ES-I3 (cell line): ENCODE measurements at regions not wholly inside any gene's neighbourhood (a gene's known extent, or its start where the extent isn't known, plus 50 kb on each side); places are given as distances from the start of the nearest gene placed in this dataset.

Experiments used
- H3K36me3 ChIP-seq: 2 replicates; pipeline ENCODE4 v1.6.1; 2013; ENCODE audit warnings: mild to moderate bottlenecking, low read length, control low read depth, moderate library complexity; ENCODE audit not compliant: insufficient read depth
- H3K4me1 ChIP-seq: 2 replicates; pipeline ENCODE4 v1.6.1; 2013; ENCODE audit warnings: mild to moderate bottlenecking, control low read depth, low read length; ENCODE audit not compliant: insufficient read depth
- H3K9ac ChIP-seq: 2 replicates; pipeline ENCODE4 v1.6.1; 2013; ENCODE audit warnings: low read depth, mild to moderate bottlenecking, low read length, moderate library complexity
- H3K9me3 ChIP-seq: 2 replicates; pipeline ENCODE4 v1.6.1; 2013; ENCODE audit warnings: mild to moderate bottlenecking, low read length, moderate library complexity; ENCODE audit not compliant: control insufficient read depth, insufficient read depth

DNA sequence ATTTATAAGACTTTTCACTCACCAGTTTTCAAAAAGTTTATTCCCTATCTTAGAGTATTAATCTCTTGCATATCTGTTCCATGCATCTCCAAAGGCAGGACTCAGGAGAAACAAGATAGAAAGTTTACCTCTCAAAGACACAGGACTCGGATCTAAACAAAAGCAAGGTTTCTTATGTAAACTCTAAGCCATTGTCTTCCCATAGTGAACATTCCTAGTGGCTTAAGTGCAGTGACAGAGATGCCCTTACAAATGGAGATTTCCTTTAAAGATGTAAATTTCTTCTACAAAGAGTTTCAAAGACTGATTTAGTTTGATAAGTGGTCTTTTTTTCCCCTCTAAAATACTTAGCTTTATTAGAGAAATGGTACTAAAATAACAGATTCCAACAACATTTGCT is 209.8 kb downstream of the ACTR3B start:
- Histone ChIP-seq H3K9me3 (peaks cover 37% of the 10 kb centered on the region), H3K36me3 (no peaks in the 10 kb centered on the region), H3K9ac (no peak overlapping the region), H3K4me1 (peaks cover 11% of the 10 kb centered on the region)

DNA sequence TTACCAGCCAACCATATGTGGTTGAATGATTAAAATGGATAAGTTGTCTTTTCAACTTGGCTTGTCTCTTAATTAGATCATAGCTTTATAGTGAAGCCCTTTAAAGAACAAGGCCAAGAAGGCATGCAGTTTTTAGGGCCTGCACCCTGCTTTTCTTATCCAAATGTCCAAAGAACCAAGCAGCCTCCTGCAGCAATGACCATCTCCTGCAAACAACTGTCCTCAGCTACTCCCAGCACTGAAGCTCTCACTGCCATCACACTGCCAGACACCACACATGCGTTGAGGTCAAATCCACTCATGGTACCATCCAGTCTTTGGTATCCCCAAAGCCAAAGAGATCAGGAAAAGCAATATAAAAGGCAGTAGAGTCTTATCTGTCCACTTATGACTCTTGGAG is 210.3 kb downstream of the ACTR3B start:
- H3K36me3 ChIP-seq: no peaks in the 10 kb centered on the region
- H3K4me1 ChIP-seq: peaks cover 11% of the 10 kb centered on the region
- peaks cover 37% of the 10 kb centered on the region for H3K9me3 ChIP-seq
- no peak overlapping the region for H3K9ac ChIP-seq

DNA sequence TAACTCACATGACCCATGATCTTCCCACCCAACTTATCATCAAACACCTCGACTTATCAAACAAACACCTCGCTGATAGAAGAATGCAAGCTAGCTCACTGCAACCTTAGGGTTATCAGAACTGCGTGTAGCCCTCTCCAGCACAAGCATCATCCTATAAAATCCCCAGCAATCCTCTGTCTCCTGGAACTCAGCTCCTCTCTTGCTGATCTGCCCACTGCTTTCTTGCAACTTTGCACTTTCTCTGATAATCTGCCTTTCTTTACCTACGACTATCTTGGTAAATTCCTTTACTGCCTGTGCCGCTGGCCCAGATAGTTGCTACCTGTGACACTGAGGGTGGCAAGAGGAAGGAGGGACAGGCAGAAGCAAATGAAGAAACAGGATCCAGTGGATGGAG is 210.9 kb downstream of the ACTR3B start:
- H3K4me1 ChIP-seq: peaks cover 11% of the 10 kb centered on the region
- peaks cover 37% of the 10 kb centered on the region for H3K9me3 ChIP-seq
- no peak overlapping the region for H3K9ac ChIP-seq
- no peaks in the 10 kb centered on the region for H3K36me3 ChIP-seq

DNA sequence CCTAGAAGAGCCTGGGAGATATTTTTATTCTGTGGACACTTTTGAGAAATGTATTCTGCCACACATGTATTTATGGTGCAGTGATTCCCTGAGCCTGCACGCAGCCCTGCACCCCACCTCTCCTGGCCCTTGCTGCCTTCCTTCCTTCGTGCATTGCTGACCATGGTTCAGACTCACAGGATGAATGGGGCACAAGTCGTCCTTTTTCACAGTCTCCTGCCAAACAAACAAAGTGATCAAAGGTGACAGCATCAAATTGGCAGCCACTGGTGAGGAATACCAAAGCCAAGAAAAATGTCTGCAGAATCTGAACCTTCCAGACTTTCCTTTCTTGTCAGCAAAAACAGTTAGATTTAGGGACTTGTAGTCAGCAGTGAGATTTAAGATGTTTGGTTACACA is 215.0 kb downstream of the ACTR3B start:
- Histone ChIP-seq H3K4me1 (no peaks in the 10 kb centered on the region), H3K9me3 (peaks cover 22% of the 10 kb centered on the region), H3K9ac (no peak overlapping the region), H3K36me3 (no peaks in the 10 kb centered on the region)

DNA sequence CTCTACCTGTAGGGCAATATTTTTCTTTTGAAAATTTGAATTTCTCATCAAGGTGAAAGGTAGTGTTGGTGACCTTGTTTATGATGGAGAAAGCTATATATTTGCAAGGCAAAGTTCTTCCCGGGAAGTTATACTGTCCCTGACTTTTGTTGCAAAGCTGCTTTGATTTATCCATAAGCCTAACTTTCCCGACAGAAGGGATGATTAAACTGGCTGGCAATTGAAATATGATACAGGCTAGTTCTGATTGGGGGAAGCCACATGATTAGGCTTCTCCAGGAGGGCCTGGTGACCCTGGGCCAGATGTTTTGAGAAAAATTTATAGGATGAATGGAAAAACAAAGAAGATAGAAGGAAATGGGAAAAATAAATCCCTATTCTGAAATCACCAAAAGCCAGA is 215.5 kb downstream of the ACTR3B start:
- Histone ChIP-seq H3K4me1 (no peaks in the 10 kb centered on the region), H3K9me3 (peaks cover 17% of the 10 kb centered on the region), H3K9ac (no peak overlapping the region), H3K36me3 (no peaks in the 10 kb centered on the region)

DNA sequence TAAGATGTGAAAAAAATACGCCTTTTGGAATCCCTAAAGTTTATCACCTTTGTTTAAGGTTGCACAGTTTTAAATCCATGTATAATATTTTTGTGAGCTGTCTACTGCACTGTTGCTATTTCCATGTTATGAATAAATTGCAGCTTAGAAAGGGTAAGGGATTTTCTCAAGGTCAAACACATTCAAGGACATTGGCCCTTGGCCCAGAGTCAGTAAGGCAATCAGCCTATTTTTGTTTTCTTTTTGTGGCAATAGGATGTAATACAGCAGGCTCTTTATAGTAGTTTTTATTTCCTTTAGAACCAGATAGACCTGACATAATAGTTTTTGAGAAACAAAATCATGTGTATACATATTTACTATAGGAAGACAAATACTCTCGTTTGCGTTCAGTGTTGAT is 219.8 kb downstream of the ACTR3B start:
- Histone ChIP-seq H3K9me3 (no peaks in the 10 kb centered on the region), H3K4me1 (no peaks in the 10 kb centered on the region), H3K9ac (no peak overlapping the region), H3K36me3 (no peaks in the 10 kb centered on the region)

DNA sequence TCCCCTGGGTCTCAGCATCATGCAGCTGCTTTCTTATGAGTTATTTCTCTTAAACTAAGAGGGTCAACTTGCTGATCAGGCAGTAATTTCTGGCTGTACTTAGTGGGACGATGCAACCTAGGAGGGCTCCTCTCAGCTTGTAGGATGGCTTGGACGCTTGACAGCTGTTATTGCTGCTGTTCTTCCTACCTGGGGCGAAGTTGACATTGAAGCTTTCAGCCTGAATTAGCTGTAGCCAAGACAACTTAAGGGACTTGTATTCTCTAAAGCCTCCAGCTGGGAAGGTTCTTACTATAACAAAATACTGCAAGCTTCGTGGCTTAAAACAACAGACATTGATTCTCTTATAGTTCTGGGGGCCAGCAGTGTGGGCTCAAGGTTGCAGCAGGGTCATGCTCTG is 224.9 kb downstream of the ACTR3B start:
- Histone ChIP-seq H3K36me3 (no peaks in the 10 kb centered on the region), H3K4me1 (peaks cover 9% of the 10 kb centered on the region; the same call in 1 of the 2 replicates), H3K9ac (no peak overlapping the region), H3K9me3 (peaks cover 9% of the 10 kb centered on the region)

DNA sequence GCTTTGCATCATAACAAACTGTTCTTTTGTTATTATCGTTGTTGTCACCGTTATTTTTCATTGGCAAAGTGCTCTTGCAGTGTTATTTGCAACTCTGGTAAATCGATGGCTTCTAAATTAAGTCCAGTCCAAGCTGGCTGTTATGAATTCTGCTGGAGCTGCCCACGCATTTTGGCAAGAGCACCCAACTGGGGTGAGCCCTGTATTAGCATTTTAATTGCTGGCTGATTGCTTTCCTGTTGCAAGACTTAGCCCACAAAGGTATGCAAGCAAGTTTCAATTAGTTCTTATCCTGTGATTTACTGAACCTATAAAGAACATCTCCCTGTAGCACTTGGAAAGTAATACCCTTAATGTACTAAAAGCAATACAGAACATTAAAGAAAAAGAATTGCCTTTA is 226.8 kb downstream of the ACTR3B start:
- peaks cover 10% of the 10 kb centered on the region; the same call in 1 of the 2 replicates for H3K4me1 ChIP-seq
- no peak overlapping the region for H3K9ac ChIP-seq
- peaks cover 15% of the 10 kb centered on the region for H3K9me3 ChIP-seq
- H3K36me3 ChIP-seq: no peaks in the 10 kb centered on the region

DNA sequence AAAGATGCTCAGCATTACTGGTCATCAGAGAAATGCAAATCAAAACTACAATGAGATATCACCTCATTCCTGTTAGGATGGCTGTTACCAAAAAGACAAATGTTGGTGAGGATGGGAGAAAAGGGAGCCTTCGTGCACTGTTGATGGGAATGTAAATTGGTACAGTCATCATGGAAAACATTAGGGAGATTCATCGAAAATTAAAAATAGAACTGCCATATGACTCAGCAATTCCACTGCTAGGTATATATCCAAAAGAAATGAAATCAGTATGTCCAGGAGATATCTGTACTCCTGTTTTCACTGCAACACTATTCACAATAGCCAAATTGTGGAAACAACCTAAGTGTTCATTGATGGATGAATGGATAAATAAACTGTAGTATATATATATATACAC is 228.1 kb downstream of the ACTR3B start:
- H3K36me3 ChIP-seq: no peaks in the 10 kb centered on the region
- no peak overlapping the region for H3K9ac ChIP-seq
- H3K9me3 ChIP-seq: peaks cover 15% of the 10 kb centered on the region
- peaks cover 10% of the 10 kb centered on the region; the same call in 1 of the 2 replicates for H3K4me1 ChIP-seq

DNA sequence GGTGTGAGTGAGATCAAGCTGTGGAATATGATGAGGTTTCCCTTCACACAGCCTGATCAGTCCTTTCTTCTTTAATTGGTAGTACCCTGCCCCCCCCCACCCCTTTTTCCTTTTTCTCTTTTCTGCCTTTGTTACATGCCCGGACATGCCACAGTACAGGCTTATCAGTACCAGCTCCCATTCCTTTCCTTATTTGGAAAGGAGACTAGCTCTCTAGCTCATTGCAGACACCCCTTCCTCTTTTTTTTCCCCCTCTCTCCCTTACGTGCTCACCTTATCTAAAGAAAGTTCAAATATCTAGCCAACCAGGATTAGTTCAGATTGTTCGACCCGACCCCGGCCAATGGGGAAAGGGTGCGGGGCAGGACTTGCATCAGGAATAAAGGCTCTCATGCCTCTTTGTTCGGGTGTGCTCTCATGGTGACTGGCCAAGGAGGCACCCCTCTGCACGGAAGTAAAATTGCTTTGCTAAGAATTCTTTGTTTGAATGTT is 230.4 kb downstream of the ACTR3B start:
- Histone ChIP-seq H3K9ac (no peak overlapping the region), H3K36me3 (no peaks in the 10 kb centered on the region), H3K4me1 (peaks cover 10% of the 10 kb centered on the region; the same call in 1 of the 2 replicates), H3K9me3 (peaks cover 15% of the 10 kb centered on the region)

DNA sequence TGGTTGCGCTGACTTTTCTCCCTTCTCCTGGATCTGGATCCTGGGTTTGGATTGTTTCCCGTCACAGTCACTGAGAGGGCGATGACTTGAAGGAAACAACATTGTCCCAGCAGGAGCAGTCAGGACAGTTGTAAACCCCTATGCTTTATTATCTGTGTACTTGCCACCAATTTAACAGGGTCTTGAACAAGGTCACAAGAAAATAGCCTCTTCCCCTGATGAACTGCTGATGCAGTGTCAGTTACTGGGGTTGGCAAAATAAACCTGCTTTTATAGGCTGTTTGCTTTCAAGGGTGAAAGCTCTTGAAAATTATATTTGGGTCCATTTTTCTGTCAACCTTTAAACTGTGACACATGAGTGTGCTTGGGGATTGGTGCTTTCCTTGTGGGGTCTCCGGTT is 238.9 kb downstream of the ACTR3B start:
- no peak overlapping the region for H3K9ac ChIP-seq

DNA sequence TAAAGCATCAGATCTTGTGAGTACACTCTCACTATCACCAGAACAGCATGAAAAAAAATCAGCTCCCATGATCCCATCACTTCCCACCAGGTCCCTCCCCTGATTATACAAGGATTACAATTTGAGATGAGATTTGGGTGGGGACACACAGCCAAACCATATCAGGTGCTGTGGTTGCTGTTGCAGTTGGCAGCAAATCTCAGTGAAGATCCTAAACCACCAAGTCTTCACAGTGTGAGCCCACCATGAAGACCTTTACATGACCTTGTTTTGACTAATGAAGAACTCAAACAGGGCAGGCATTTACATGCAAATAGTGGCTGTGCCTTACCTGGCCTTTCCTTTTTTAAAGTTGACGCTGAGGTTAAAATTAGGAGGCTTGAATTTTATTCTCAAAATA is 242.6 kb downstream of the ACTR3B start:
- Histone ChIP-seq H3K4me1 (no peaks in the 10 kb centered on the region), H3K9ac (no peak overlapping the region), H3K9me3 (peaks cover 5% of the 10 kb centered on the region), H3K36me3 (no peaks in the 10 kb centered on the region; the same call in 1 of the 2 replicates)

More for the DNA sequence above, 238.9 kb downstream of the ACTR3B start:
- no peaks in the 10 kb centered on the region for H3K4me1 ChIP-seq
- H3K9me3 ChIP-seq: peaks cover 2% of the 10 kb centered on the region
- H3K36me3 ChIP-seq: no peaks in the 10 kb centered on the region; the same call in 1 of the 2 replicates

DNA sequence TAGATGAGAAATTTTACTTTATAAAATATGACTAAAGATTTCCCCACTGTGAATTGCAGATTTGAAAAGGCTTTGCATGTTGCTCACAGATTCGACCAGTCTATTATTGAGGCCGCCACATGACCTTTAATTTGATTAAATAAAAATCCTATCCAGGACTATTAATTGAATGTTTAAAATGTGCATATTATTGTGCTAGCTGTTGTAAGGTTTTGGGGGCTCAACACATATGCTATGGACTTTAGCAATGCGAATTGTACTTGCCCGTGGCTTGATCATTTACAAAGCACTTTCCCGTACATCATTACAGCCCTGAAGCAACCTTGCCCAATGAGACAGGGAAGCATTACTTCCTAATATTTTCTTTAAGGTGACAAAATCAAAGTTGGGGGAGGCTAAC is 243.0 kb downstream of the ACTR3B start:
- no peak overlapping the region for H3K9ac ChIP-seq
- no peaks in the 10 kb centered on the region for H3K4me1 ChIP-seq
- H3K9me3 ChIP-seq: peaks cover 5% of the 10 kb centered on the region
- H3K36me3 ChIP-seq: no peaks in the 10 kb centered on the region; the same call in 1 of the 2 replicates

DNA sequence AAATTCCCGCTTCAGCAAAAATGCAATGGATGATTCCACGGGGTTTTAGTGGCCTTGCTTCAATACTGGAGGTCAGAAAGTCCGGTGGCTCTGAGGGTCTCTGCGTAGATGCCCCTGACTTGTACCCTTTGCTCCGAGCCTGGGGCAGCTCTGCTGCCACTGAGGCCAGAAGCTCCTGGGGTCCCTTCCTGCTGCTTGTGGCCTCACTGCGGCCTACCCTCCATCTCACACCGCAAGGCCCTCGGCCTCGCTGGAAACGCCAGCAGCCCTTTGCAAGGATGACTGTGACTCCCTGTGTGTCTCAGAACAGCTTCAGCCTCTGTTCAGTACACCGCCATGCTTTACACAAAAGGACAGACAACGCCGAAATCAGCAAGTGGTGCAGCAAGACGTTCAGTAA is 244.8 kb downstream of the ACTR3B start:
- no peak overlapping the region for H3K9ac ChIP-seq
- no peaks in the 10 kb centered on the region for H3K36me3 ChIP-seq
- peaks cover 3% of the 10 kb centered on the region for H3K9me3 ChIP-seq
- H3K4me1 ChIP-seq: no peaks in the 10 kb centered on the region

DNA sequence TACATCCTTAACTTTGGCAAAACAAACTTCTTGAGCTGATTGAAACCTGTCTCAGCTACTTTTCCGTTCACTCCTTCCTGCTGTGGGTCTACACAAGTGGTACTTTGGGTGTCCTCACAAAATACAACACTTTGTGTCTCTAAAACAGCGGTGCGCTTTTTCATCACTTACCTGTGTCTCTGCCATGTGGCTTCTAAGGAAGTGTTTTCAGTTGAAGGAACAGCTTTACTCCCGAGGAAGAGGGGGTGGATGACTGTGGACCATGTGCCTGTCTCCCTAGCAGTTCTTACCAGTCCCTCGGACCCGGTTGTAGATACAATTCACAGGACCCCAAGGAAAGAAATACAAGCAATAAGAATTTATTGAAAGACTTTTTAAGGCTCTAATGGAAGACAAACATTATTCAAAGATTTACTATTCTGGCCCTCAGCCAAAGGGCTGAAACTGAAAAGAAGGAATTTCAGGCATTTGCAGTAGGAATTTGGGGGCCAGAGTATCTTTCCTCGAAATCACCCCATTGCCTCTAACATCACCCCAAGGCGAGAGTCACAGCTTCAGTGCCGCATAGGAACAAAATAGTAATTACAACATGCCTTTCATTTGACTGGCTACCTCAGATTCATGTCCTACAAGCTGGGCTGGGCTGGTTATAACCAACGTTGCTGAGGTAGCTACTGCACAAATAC is 246.3 kb downstream of the ACTR3B start:
- H3K9ac ChIP-seq: no peak overlapping the region
- no peaks in the 10 kb centered on the region for H3K36me3 ChIP-seq
- H3K4me1 ChIP-seq: no peaks in the 10 kb centered on the region
- H3K9me3 ChIP-seq: peaks cover 3% of the 10 kb centered on the region
